Calu3 (cell line): ENCODE measurements at regions not wholly inside any gene's neighbourhood (a gene's known extent, or its start where the extent isn't known, plus 50 kb on each side); places are given as distances from the start of the nearest gene placed in this dataset.
"Not testable (repeated sequence)": the region's sequence is repeated elsewhere in the genome, so short reads cannot be mapped to it uniquely, and the experiment has no call there.

ENCODE experiments used
- BruUV-seq: library from RNA; stranded (reverse); fragments of 400-500 nt; replicated peaks from 2 replicates; lab custom pipeline; 2021; lab: Mats Ljungman, UMichigan
- CTCF ChIA-PET: fragments of 300-600 bp; sonication (Branson Sonifier 250); formaldehyde crosslinking; loops from one replicate; lab custom pipeline; 2022; ENCODE audit warnings: antibody characterized with exemption; lab: Charles Lee
- DNase-seq: peaks from one replicate; pipeline ENCODE4 v3.0.0; 2022
- H3K27ac Mint-ChIP-seq: one replicate; pipeline ENCODE4 v1.8.0; 2022; ENCODE audit warnings: mixed read lengths; ENCODE audit not compliant: unreplicated experiment
- H3K27me3 Mint-ChIP-seq: one replicate; pipeline ENCODE4 v1.8.0; 2022; ENCODE audit warnings: mixed read lengths; ENCODE audit not compliant: unreplicated experiment
- H3K36me3 Mint-ChIP-seq: one replicate; pipeline ENCODE4 v1.8.0; 2022; ENCODE audit warnings: mild to moderate bottlenecking, moderate library complexity, mixed read lengths; ENCODE audit not compliant: insufficient read depth, unreplicated experiment
- H3K4me1 Mint-ChIP-seq: one replicate; pipeline ENCODE4 v1.8.0; 2022; ENCODE audit warnings: mild to moderate bottlenecking, low read depth, mixed read lengths; ENCODE audit not compliant: unreplicated experiment
- H3K4me3 Mint-ChIP-seq: one replicate; pipeline ENCODE4 v1.8.0; 2022; ENCODE audit warnings: mild to moderate bottlenecking, low read depth, moderate library complexity, mixed read lengths; ENCODE audit not compliant: unreplicated experiment
- H3K9me3 Mint-ChIP-seq: one replicate; pipeline ENCODE4 v1.8.0; 2022; ENCODE audit warnings: low read depth, mixed read lengths; ENCODE audit not compliant: unreplicated experiment
- CTCF ChIP-seq: fragments of 200-600 bp; IDR thresholded peaks from one replicate; pipeline ENCODE4 v1.8.0; 2022; ENCODE audit warnings: antibody characterized with exemption; ENCODE audit not compliant: unreplicated experiment
- intact Hi-C: fragments of 100-400 bp; cut with micrococcal nuclease; formaldehyde crosslinking; loops from one replicate; pipeline ENCODE4 v1.10.0; 2022; ENCODE audit not compliant: unreplicated experiment

- Mint-ChIP-seq H3K4me3 (no peak overlapping the region), H3K9me3 (peaks cover 2% of the 10 kb centered on the region), H3K27me3 (peaks cover 36% of the 10 kb centered on the region), H3K36me3 (no peaks in the 10 kb centered on the region), H3K27ac (no peak overlapping the region), H3K4me1 (no peaks in the 10 kb centered on the region)
- BruUV-seq, result no TSS peak
- CTCF ChIA-PET, result interaction anchor here (0.5 to 1.5 kb wide), 3 partner anchors 65 to 297 kb away, joined by 3 to 6 read pairs (median 4); no protein-coding TSS in a partner anchor
- peak; percentile 16 for DNase-seq
- intact Hi-C loops, result loop anchor here (5.0 kb wide), 2 partner anchors 66 to 281 kb away; partner anchors contain the start of gene CCL1
- no peak for TF ChIP-seq CTCF
Observed at GRCh38 chr17:34081269-34081668, 173.8 kb upstream of the CCL2 start.

GRCh38 chr17:34082404-34082803 lies 172.7 kb upstream of the CCL2 start:
- no peak for DNase-seq
- no TSS peak for BruUV-seq
- intact Hi-C loops, result loop anchor here (5.0 kb wide), 2 partner anchors 65 to 280 kb away; partner anchors contain the start of gene CCL1
- H3K4me1 Mint-ChIP-seq, result no peaks in the 10 kb centered on the region
- H3K27me3 Mint-ChIP-seq, result peaks cover 28% of the 10 kb centered on the region
- CTCF ChIA-PET, result no interaction called here
- no peak overlapping the region for H3K27ac Mint-ChIP-seq
- peaks cover 2% of the 10 kb centered on the region for H3K9me3 Mint-ChIP-seq
- no peak overlapping the region for H3K4me3 Mint-ChIP-seq
- no peaks in the 10 kb centered on the region for H3K36me3 Mint-ChIP-seq
- no peak for TF ChIP-seq CTCF

- H3K4me3 Mint-ChIP-seq, H3K27ac Mint-ChIP-seq, DNase-seq, H3K9me3 Mint-ChIP-seq, H3K4me1 Mint-ChIP-seq, H3K36me3 Mint-ChIP-seq, BruUV-seq, intact Hi-C loops: not testable (repeated sequence)
- peaks cover 12% of the 10 kb centered on the region for H3K27me3 Mint-ChIP-seq
- CTCF ChIA-PET, result interaction anchor here (0.8 kb wide), 1 partner anchor 180 kb away, joined by 3 read pairs; no protein-coding TSS in a partner anchor
Observed at GRCh38 chr17:34089042-34089441, 166.0 kb upstream of the CCL2 start.

- Mint-ChIP-seq H3K4me3 (no peak overlapping the region), H3K36me3 (no peaks in the 10 kb centered on the region), H3K9me3 (peaks cover 2% of the 10 kb centered on the region), H3K27ac (no peak overlapping the region), H3K27me3 (peaks cover 12% of the 10 kb centered on the region), H3K4me1 (no peaks in the 10 kb centered on the region)
- no TSS peak for BruUV-seq
- CTCF ChIA-PET, result no interaction called here
- no peak for DNase-seq
- intact Hi-C loops, result no loop called here
- TF ChIP-seq CTCF, result no peak
Observed at GRCh38 chr17:34090593-34090992, 164.5 kb upstream of the CCL2 start.

- H3K9me3 Mint-ChIP-seq, result peaks cover 3% of the 10 kb centered on the region
- H3K27me3 Mint-ChIP-seq, result peaks cover 18% of the 10 kb centered on the region
- intact Hi-C loops, result no loop called here
- no peaks in the 10 kb centered on the region for H3K36me3 Mint-ChIP-seq
- H3K4me1 Mint-ChIP-seq, result no peaks in the 10 kb centered on the region
- H3K4me3 Mint-ChIP-seq, result no peak overlapping the region
- H3K27ac Mint-ChIP-seq, result no peak overlapping the region
- BruUV-seq, result no TSS peak
- no peak for DNase-seq
- no peak for TF ChIP-seq CTCF
- CTCF ChIA-PET, result no interaction called here
Observed at GRCh38 chr17:34091975-34092374, 163.1 kb upstream of the CCL2 start.
